Pons (tissue), 1 donor: ENCODE measurements at regions not wholly inside any gene's neighbourhood (a gene's known extent, or its start where the extent isn't known, plus 50 kb on each side); places are given as distances from the start of the nearest gene placed in this dataset.

ENCODE experiments used
- DNase-seq: peaks from one replicate; pipeline ENCODE4 v3.0.0-alpha.2; 2016; ENCODE audit warnings: low spot score

- DNase-seq = no peak
These were observed 98.2 kb upstream of the SLC22A11 start for GRCh38 chr11:64457416-64458010.

- no peak for DNase-seq
These were observed 96.7 kb upstream of the SLC22A11 start for GRCh38 chr11:64458997-64459396.

GRCh38 chr11:64459609-64460008, 96.1 kb upstream of the SLC22A11 start:
- DNase-seq = no peak

GRCh38 chr11:64461081-64461480, 94.7 kb upstream of the SLC22A11 start:
- DNase-seq = no peak

- DNase-seq = no peak
These were observed 89.5 kb upstream of the SLC22A11 start for GRCh38 chr11:64466115-64466718.

- no peak for DNase-seq
These were observed 86.5 kb upstream of the SLC22A11 start for GRCh38 chr11:64469288-64469687.

- DNase-seq = no peak
These were observed 82.9 kb upstream of the SLC22A11 start for GRCh38 chr11:64472593-64473455.

- no peak for DNase-seq
These were observed 81.1 kb upstream of the SLC22A11 start for GRCh38 chr11:64474680-64475079.

GRCh38 chr11:64475145-64475544, 80.6 kb upstream of the SLC22A11 start:
- no peak for DNase-seq

GRCh38 chr11:64476881-64477280, 78.9 kb upstream of the SLC22A11 start:
- no peak for DNase-seq

GRCh38 chr11:64477675-64478074, 78.1 kb upstream of the SLC22A11 start:
- no peak for DNase-seq

- DNase-seq = no peak
These were observed 73.2 kb upstream of the SLC22A11 start for GRCh38 chr11:64482588-64482987.

- no peak for DNase-seq
These were observed 71.3 kb upstream of the SLC22A11 start for GRCh38 chr11:64484191-64485022.

- no peak for DNase-seq
These were observed 70.7 kb upstream of the SLC22A11 start for GRCh38 chr11:64485074-64485473.

GRCh38 chr11:64489831-64490441, 65.8 kb upstream of the SLC22A11 start:
- peak; percentile 46 for DNase-seq

GRCh38 chr11:64490562-64491216, 65.1 kb upstream of the SLC22A11 start:
- no peak for DNase-seq

- DNase-seq = peak; percentile 47
These were observed 63.2 kb upstream of the SLC22A11 start for GRCh38 chr11:64492561-64492960.

- DNase-seq = peak; percentile 18
These were observed 57.6 kb upstream of the SLC22A11 start for GRCh38 chr11:64498136-64498535.

GRCh38 chr11:64499261-64500004, 56.3 kb upstream of the SLC22A11 start:
- DNase-seq = no peak

GRCh38 chr11:64500176-64501013, 55.3 kb upstream of the SLC22A11 start:
- DNase-seq = no peak
